ENCODE measurements at regions not wholly inside any gene's neighbourhood (a gene's known extent, or its start where the extent isn't known, plus 50 kb on each side); places are given as distances from the start of the nearest gene placed in this dataset.

DNA sequence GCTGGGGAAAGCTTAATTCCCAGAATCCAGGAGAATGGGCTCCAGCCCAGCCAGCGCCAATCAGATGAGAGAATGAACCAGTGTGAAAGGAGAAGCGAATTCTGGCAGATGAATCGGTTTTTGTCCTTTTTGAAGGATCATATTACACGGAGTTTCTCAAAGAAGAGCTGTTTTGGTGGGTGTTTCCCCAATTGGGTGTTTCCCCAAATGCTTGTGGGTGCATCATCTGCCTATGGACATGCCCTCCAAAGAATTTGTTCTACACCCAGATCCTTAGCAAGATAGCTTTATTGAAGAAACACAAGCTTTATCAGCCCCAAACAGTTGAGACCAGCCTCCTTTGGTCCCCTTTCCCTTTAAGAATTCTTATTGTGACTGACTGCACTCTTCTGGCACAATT lies 186.5 kb upstream of the GPR26 start:
- H3K4me2 ChIP-seq (ENCODE audit: insufficient read depth, low read length) = no peak overlapping the region
- no peak overlapping the region for H2AFZ ChIP-seq (ENCODE audit: low read depth, low read length)
- no peaks in the 10 kb centered on the region for H3K79me2 ChIP-seq (ENCODE audit: control insufficient read depth, insufficient read depth, low read length)
- H3K9ac ChIP-seq (ENCODE audit: insufficient read depth in 1 of 2, low read depth in 2 of 2, low read length in 2 of 2) = no peak overlapping the region
- no peak overlapping the region for H3K27ac ChIP-seq (ENCODE audit: extremely low read depth, low read depth, low read length)
- no peaks in the 10 kb centered on the region; a peak in 1 of 5 replicates for H3K4me1 ChIP-seq (replicated peaks in 1 of 2; ENCODE audit: control insufficient read depth in 2 of 2, insufficient read depth in 2 of 2, low read length in 2 of 2)
- ChIA-PET CTCF (ENCODE audit: low intra/inter-chr PET ratio) (no interaction called here), POLR2A (no interaction called here)
- no peak for ATAC-seq
- no TSS peak for BruUV-seq (replicated peaks)
- peaks cover 0 to 10% of the 10 kb centered on the region in 2 experiments; a peak in 3 of 5 replicates for H3K27me3 ChIP-seq (ENCODE audit: control insufficient read depth in 2 of 2, insufficient read depth in 2 of 2, low read length in 2 of 2)
- DNase-seq (ENCODE audit: extremely low read depth in 1 of 4, low spot score in 3 of 4) = no peak
- H4K20me1 ChIP-seq (replicated peaks; ENCODE audit: control insufficient read depth, insufficient read depth, low read length) = no peaks in the 10 kb centered on the region
- WGBS (ENCODE audit: insufficient coverage, low coverage, missing lambda C conversion rate) = 3% methylated on average over 4 of the region's 4 CpGs
- H3K9me1 ChIP-seq (ENCODE audit: control insufficient read depth, insufficient read depth, low read length) = no peaks in the 10 kb centered on the region
- H3K9me3 ChIP-seq (replicated peaks; ENCODE audit: control insufficient read depth, insufficient read depth, low read depth, low read length) = no peaks in the 10 kb centered on the region
- no peaks in the 10 kb centered on the region for H3K36me3 ChIP-seq (ENCODE audit: control insufficient read depth, insufficient read depth, low read length)
- intact Hi-C loops (cut with micrococcal nuclease) (no loop called here), in situ Hi-C loops (cut with MboI) (no loop called here)
- H3K4me3 ChIP-seq = no peak overlapping the region
- no peak for FAIRE-seq
- TF ChIP-seq, protein P1, sequence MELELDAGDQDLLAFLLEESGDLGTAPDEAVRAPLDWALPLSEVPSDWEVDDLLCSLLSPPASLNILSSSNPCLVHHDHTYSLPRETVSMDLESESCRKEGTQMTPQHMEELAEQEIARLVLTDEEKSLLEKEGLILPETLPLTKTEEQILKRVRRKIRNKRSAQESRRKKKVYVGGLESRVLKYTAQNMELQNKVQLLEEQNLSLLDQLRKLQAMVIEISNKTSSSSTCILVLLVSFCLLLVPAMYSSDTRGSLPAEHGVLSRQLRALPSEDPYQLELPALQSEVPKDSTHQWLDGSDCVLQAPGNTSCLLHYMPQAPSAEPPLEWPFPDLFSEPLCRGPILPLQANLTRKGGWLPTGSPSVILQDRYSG (tag; conservative IDR thresholded peaks at IDR 0.05; ENCODE audit: low read depth) = no peak
- TF ChIP-seq, protein P2, sequence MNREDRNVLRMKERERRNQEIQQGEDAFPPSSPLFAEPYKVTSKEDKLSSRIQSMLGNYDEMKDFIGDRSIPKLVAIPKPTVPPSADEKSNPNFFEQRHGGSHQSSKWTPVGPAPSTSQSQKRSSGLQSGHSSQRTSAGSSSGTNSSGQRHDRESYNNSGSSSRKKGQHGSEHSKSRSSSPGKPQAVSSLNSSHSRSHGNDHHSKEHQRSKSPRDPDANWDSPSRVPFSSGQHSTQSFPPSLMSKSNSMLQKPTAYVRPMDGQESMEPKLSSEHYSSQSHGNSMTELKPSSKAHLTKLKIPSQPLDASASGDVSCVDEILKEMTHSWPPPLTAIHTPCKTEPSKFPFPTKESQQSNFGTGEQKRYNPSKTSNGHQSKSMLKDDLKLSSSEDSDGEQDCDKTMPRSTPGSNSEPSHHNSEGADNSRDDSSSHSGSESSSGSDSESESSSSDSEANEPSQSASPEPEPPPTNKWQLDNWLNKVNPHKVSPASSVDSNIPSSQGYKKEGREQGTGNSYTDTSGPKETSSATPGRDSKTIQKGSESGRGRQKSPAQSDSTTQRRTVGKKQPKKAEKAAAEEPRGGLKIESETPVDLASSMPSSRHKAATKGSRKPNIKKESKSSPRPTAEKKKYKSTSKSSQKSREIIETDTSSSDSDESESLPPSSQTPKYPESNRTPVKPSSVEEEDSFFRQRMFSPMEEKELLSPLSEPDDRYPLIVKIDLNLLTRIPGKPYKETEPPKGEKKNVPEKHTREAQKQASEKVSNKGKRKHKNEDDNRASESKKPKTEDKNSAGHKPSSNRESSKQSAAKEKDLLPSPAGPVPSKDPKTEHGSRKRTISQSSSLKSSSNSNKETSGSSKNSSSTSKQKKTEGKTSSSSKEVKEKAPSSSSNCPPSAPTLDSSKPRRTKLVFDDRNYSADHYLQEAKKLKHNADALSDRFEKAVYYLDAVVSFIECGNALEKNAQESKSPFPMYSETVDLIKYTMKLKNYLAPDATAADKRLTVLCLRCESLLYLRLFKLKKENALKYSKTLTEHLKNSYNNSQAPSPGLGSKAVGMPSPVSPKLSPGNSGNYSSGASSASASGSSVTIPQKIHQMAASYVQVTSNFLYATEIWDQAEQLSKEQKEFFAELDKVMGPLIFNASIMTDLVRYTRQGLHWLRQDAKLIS (CRISPR knock-in tag; IDR thresholded peaks at IDR 0.05) = no peak
- TF ChIP-seq, protein P3, sequence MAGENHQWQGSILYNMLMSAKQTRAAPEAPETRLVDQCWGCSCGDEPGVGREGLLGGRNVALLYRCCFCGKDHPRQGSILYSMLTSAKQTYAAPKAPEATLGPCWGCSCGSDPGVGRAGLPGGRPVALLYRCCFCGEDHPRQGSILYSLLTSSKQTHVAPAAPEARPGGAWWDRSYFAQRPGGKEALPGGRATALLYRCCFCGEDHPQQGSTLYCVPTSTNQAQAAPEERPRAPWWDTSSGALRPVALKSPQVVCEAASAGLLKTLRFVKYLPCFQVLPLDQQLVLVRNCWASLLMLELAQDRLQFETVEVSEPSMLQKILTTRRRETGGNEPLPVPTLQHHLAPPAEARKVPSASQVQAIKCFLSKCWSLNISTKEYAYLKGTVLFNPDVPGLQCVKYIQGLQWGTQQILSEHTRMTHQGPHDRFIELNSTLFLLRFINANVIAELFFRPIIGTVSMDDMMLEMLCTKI (IDR thresholded peaks at IDR 0.05; ENCODE audit: partially characterized antibody) = no peak
- TF ChIP-seq HDAC6 (IDR thresholded peaks at IDR 0.05; ENCODE audit: low read depth, low read length) (no peak), LARP7 (IDR thresholded peaks at IDR 0.05) (no peak), ZBTB17 (CRISPR knock-in tag; IDR thresholded peaks at IDR 0.05) (no peak), PHTF2 (CRISPR knock-in tag; IDR thresholded peaks at IDR 0.05) (no peak), MAZ (CRISPR knock-in tag; conservative IDR thresholded peaks at IDR 0.05 in 1 of 2, IDR thresholded peaks at IDR 0.05 in 1 of 2) (no peak), ZNF12 (CRISPR knock-in tag; IDR thresholded peaks at IDR 0.05) (no peak), JUND (IDR thresholded peaks at IDR 0.05; ENCODE audit: borderline replicate concordance, low read depth, low read length) (no peak), JUND (tag; IDR thresholded peaks at IDR 0.05; ENCODE audit: borderline replicate concordance, low read depth, low read length) (no peak), IRF2 (CRISPR knock-in tag; IDR thresholded peaks at IDR 0.05) (no peak)
- TF ChIP-seq, protein P4, sequence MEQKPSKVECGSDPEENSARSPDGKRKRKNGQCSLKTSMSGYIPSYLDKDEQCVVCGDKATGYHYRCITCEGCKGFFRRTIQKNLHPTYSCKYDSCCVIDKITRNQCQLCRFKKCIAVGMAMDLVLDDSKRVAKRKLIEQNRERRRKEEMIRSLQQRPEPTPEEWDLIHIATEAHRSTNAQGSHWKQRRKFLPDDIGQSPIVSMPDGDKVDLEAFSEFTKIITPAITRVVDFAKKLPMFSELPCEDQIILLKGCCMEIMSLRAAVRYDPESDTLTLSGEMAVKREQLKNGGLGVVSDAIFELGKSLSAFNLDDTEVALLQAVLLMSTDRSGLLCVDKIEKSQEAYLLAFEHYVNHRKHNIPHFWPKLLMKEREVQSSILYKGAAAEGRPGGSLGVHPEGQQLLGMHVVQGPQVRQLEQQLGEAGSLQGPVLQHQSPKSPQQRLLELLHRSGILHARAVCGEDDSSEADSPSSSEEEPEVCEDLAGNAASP (IDR thresholded peaks at IDR 0.05) = no peak
- TF ChIP-seq, protein P5, sequence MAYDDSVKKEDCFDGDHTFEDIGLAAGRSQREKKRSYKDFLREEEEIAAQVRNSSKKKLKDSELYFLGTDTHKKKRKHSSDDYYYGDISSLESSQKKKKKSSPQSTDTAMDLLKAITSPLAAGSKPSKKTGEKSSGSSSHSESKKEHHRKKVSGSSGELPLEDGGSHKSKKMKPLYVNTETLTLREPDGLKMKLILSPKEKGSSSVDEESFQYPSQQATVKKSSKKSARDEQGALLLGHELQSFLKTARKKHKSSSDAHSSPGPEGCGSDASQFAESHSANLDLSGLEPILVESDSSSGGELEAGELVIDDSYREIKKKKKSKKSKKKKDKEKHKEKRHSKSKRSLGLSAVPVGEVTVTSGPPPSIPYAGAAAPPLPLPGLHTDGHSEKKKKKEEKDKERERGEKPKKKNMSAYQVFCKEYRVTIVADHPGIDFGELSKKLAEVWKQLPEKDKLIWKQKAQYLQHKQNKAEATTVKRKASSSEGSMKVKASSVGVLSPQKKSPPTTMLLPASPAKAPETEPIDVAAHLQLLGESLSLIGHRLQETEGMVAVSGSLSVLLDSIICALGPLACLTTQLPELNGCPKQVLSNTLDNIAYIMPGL (CRISPR knock-in tag; IDR thresholded peaks at IDR 0.05) = no peak
